H1 (cell line): ENCODE measurements at regions not wholly inside any gene's neighbourhood (a gene's known extent, or its start where the extent isn't known, plus 50 kb on each side); places are given as distances from the start of the nearest gene placed in this dataset.

Experiments used
- CTCF ChIA-PET: fragments of 300-600 bp; sonication (Branson Sonifier 250); formaldehyde crosslinking; loops from one replicate; lab custom pipeline; 2021; ENCODE audit not compliant: partially characterized antibody; lab: Charles Lee
- POLR2A ChIA-PET: fragments of 300-600 bp; sonication (Branson Sonifier 250); formaldehyde crosslinking; loops from one replicate; lab custom pipeline; 2021; ENCODE audit warnings: inconsistent platforms; ENCODE audit not compliant: partially characterized antibody; lab: Charles Lee
- DNase-seq, 2 experiments: peaks; one replicate each; pipeline versions ENCODE4 v3.0.0 to v3.0.0-alpha.2; 2010 to 2022; ENCODE audit warnings: low spot score in 2 of 2, low read depth in 1 of 2, mixed read lengths in 1 of 2
- FAIRE-seq: peaks from 2 replicates; lab custom pipeline; 2011; peaks lifted over from hg19 to GRCh38; lab: Jason Lieb, UNC
- H2AFZ ChIP-seq: 2 replicates; pipeline ENCODE4 v1.8.1; 2012; ENCODE audit warnings: low read length, inconsistent platforms
- H2AK5ac ChIP-seq: 2 replicates; pipeline ENCODE4 v1.6.1; 2013; ENCODE audit warnings: low read depth, low read length
- H2BK120ac ChIP-seq: replicated peaks from 2 replicates; pipeline ENCODE3; 2013; ENCODE audit warnings: low read depth, low read length, inconsistent platforms
- H2BK12ac ChIP-seq: 2 replicates; pipeline ENCODE4 v1.6.1; 2013; ENCODE audit warnings: low read depth, low read length
- H2BK15ac ChIP-seq: 2 replicates; pipeline ENCODE4 v1.6.1; 2013; ENCODE audit warnings: low read length
- H2BK20ac ChIP-seq: 2 replicates; pipeline ENCODE4 v1.6.1; 2013; ENCODE audit warnings: low read length
- H2BK5ac ChIP-seq: 2 replicates; pipeline ENCODE4 v1.6.1; 2013; ENCODE audit warnings: low read depth, low read length
- H3K14ac ChIP-seq: 2 replicates; pipeline ENCODE4 v1.6.1; 2013; ENCODE audit warnings: inconsistent platforms; ENCODE audit not compliant: insufficient read length
- H3K18ac ChIP-seq: 2 replicates; pipeline ENCODE4 v1.6.1; 2013; ENCODE audit warnings: low read length; ENCODE audit errors: extremely low read depth
- H3K23ac ChIP-seq: 2 replicates; pipeline ENCODE4 v1.6.1; 2013; ENCODE audit warnings: inconsistent platforms; ENCODE audit not compliant: insufficient read length
- H3K23me2 ChIP-seq: 2 replicates; pipeline ENCODE4 v1.6.1; 2013; ENCODE audit warnings: low read depth, low read length
- H3K27ac ChIP-seq: 2 replicates; pipeline ENCODE4 v1.6.1; 2011; ENCODE audit warnings: low read depth, low read length, inconsistent platforms
- H3K27me3 ChIP-seq, 4 experiments: replicated peaks in 1 of 4; 1 replicate in 1 of 4; 2 replicates in 3 of 4; pipeline versions ENCODE4 v1.6.1 to v1.8.1; 2011 to 2013; ENCODE audit warnings: low read length in 3 of 4, mild to moderate bottlenecking in 3 of 4, inconsistent platforms in 2 of 4, mixed read lengths in 2 of 4, moderate library complexity in 1 of 4; ENCODE audit not compliant: control insufficient read depth in 3 of 4, insufficient read depth in 3 of 4; ENCODE audit errors: extremely low read depth in 1 of 4
- H3K36me3 ChIP-seq, 4 experiments: 2 replicates each; pipeline versions ENCODE4 v1.6.1 to v1.8.1; 2011 to 2013; ENCODE audit warnings: mild to moderate bottlenecking in 4 of 4, low read length in 3 of 4, moderate library complexity in 2 of 4, control low read depth in 1 of 4, inconsistent platforms in 1 of 4; ENCODE audit not compliant: insufficient read depth in 4 of 4, control insufficient read depth in 2 of 4
- H3K4ac ChIP-seq: replicated peaks from 2 replicates; pipeline ENCODE3; 2013; ENCODE audit warnings: low read length, low read depth, mixed read lengths, inconsistent platforms; ENCODE audit not compliant: insufficient read length
- H3K4me1 ChIP-seq, 4 experiments: replicated peaks in 1 of 4; 1 replicate in 1 of 4; 2 replicates in 3 of 4; pipeline versions ENCODE4 v1.6.1 to v1.8.1; 2011 to 2013; ENCODE audit warnings: low read length in 3 of 4, inconsistent platforms in 2 of 4, mixed read lengths in 1 of 4; ENCODE audit not compliant: insufficient read depth in 4 of 4, control insufficient read depth in 3 of 4
- H3K4me2 ChIP-seq, 2 experiments: 2 replicates each; pipeline versions ENCODE4 v1.6.1 to v1.8.1; 2011 to 2013; ENCODE audit warnings: low read depth in 2 of 2, low read length in 2 of 2, control low read depth in 1 of 2, inconsistent platforms in 1 of 2, mild to moderate bottlenecking in 1 of 2; ENCODE audit not compliant: insufficient read depth in 1 of 2
- H3K4me3 ChIP-seq, 4 experiments: fragments of 200-600, 300-600 bp in 1 of 4; sonication (generic), shearing (Covaris generic), sonication (Bioruptor Twin) in 1 of 4; 2 replicates each; pipeline versions ENCODE4 v1.5.1 to v1.8.1; 2011 to 2016; ENCODE audit warnings: low read length in 4 of 4, low read depth in 3 of 4, control low read depth in 2 of 4, inconsistent platforms in 2 of 4, mild to moderate bottlenecking in 2 of 4, mixed read lengths in 1 of 4, moderate library complexity in 1 of 4; ENCODE audit not compliant: insufficient read depth in 2 of 4; ENCODE audit errors: extremely low read depth in 1 of 4
- H3K56ac ChIP-seq: replicated peaks from 2 replicates; pipeline ENCODE3; 2013; ENCODE audit warnings: low read depth, mild to moderate bottlenecking, mixed read lengths, low read length, inconsistent platforms; ENCODE audit not compliant: insufficient read length
- H3K79me1 ChIP-seq: 2 replicates; pipeline ENCODE4 v1.6.1; 2013; ENCODE audit warnings: low read depth, low read length, control low read depth
- H3K79me2 ChIP-seq, 2 experiments: 2 replicates each; pipeline versions ENCODE4 v1.6.1 to v1.8.1; 2012 to 2013; ENCODE audit warnings: low read length in 2 of 2, mild to moderate bottlenecking in 2 of 2, inconsistent platforms in 1 of 2; ENCODE audit not compliant: insufficient read depth in 2 of 2, control insufficient read depth in 1 of 2
- H3K9ac ChIP-seq, 4 experiments: replicated peaks in 1 of 4; 1 replicate in 1 of 4; 2 replicates in 3 of 4; pipeline versions ENCODE4 v1.6.1 to v1.8.1; 2011 to 2013; ENCODE audit warnings: low read depth in 3 of 4, low read length in 3 of 4, control low read depth in 2 of 4, mild to moderate bottlenecking in 2 of 4, moderate library complexity in 2 of 4, inconsistent platforms in 1 of 4; ENCODE audit errors: extremely low read depth in 1 of 4
- H3K9me3 ChIP-seq, 2 experiments: 2 replicates each; pipeline versions ENCODE4 v1.6.1 to v1.8.1; 2012 to 2013; ENCODE audit warnings: mild to moderate bottlenecking in 2 of 2, moderate library complexity in 2 of 2, control low read depth in 1 of 2, inconsistent platforms in 1 of 2, low read depth in 1 of 2, low read length in 1 of 2, mixed read lengths in 1 of 2; ENCODE audit not compliant: insufficient read depth in 2 of 2
- H4K20me1 ChIP-seq, 2 experiments: replicated peaks in 1 of 2; 2 replicates each; pipeline versions ENCODE3 to v1.8.1; 2011 to 2013; ENCODE audit warnings: inconsistent platforms in 2 of 2, low read length in 2 of 2, mild to moderate bottlenecking in 1 of 2; ENCODE audit not compliant: insufficient read depth in 2 of 2, control insufficient read depth in 1 of 2
- H4K5ac ChIP-seq: 2 replicates; pipeline ENCODE4 v1.6.1; 2013; ENCODE audit warnings: low read length, low read depth, mixed read lengths, inconsistent platforms; ENCODE audit not compliant: insufficient read length
- H4K8ac ChIP-seq: 2 replicates; pipeline ENCODE4 v1.8.0; 2013; ENCODE audit warnings: mild to moderate bottlenecking, moderate library complexity, low read length, inconsistent platforms; ENCODE audit not compliant: insufficient read depth; ENCODE audit errors: extremely low read depth
- H4K91ac ChIP-seq: replicated peaks from 2 replicates; pipeline ENCODE3; 2013; ENCODE audit warnings: low read length, mixed read lengths, inconsistent platforms; ENCODE audit not compliant: insufficient read length
- KDM5A ChIP-seq: fragments of 200-600 bp; IDR thresholded peaks from 2 replicates; pipeline ENCODE4 v1.7.1; 2012; ENCODE audit warnings: mild to moderate bottlenecking, low read length, inconsistent platforms, mixed read lengths
- PHF8 ChIP-seq: fragments of 200-600 bp; sonication (generic); conservative IDR thresholded peaks from 2 replicates; pipeline ENCODE4 v1.7.1; 2012; ENCODE audit warnings: low read depth, mild to moderate bottlenecking, inconsistent platforms, low read length, moderate library complexity
- POLR2A ChIP-seq, 2 experiments: IDR thresholded peaks; 1 replicate in 1 of 2; 2 replicates in 1 of 2; pipeline ENCODE4 v1.6.1; 2011; ENCODE audit warnings: low read depth in 2 of 2, low read length in 2 of 2, mild to moderate bottlenecking in 2 of 2; ENCODE audit errors: control extremely low read depth in 1 of 2
- SUZ12 ChIP-seq: fragments of 200-600 bp; sonication (generic); IDR thresholded peaks from 2 replicates; pipeline ENCODE4 v1.6.1; 2012; ENCODE audit warnings: mild to moderate bottlenecking, inconsistent platforms, low read length, moderate library complexity, mixed read lengths
- YY1 ChIP-seq: IDR thresholded peaks from 2 replicates; pipeline ENCODE4 v1.6.1; 2011; ENCODE audit warnings: low read depth, mild to moderate bottlenecking, low read length
- WGBS, 2 experiments: shearing (Covaris generic) in 1 of 2; methylation state at CpG; one replicate each; pipeline versions ENCODE4 v1.1.6 to v1.1.7; 2013 to 2015; ENCODE audit warnings: low lambda C conversion rate in 2 of 2, mixed read lengths in 2 of 2, inconsistent platforms in 1 of 2, low coverage in 1 of 2, missing lambda C conversion rate in 1 of 2; ENCODE audit not compliant: insufficient replicate concordance in 2 of 2, insufficient coverage in 1 of 2, insufficient read length in 1 of 2; ENCODE audit errors: extremely low coverage in 1 of 2, missing lambda C conversion rate in 1 of 2; 5-methylcytosine and 5-hydroxymethylcytosine counted together
- TF ChIP-seq, protein P1 (sequence below), 3 experiments: IDR thresholded peaks; 1 replicate in 2 of 3; 2 replicates in 1 of 3; pipeline versions ENCODE4 v1.5.1 to v1.6.1; 2011; ENCODE audit warnings: low read length in 3 of 3, mild to moderate bottlenecking in 3 of 3, inconsistent platforms in 2 of 3, low read depth in 1 of 3, moderate library complexity in 1 of 3; ENCODE audit not compliant: insufficient read depth in 1 of 3; ENCODE audit errors: control extremely low read depth in 1 of 3
- TF ChIP-seq, protein P2 (sequence below): IDR thresholded peaks from 2 replicates; pipeline ENCODE4 v1.6.1; 2011; ENCODE audit warnings: low read depth, mild to moderate bottlenecking, low read length; ENCODE audit not compliant: insufficient read depth
- TF ChIP-seq, protein P3 (sequence below): IDR thresholded peaks from 2 replicates; pipeline ENCODE4 v1.6.1; 2012; ENCODE audit warnings: low read length, inconsistent platforms

DNA sequence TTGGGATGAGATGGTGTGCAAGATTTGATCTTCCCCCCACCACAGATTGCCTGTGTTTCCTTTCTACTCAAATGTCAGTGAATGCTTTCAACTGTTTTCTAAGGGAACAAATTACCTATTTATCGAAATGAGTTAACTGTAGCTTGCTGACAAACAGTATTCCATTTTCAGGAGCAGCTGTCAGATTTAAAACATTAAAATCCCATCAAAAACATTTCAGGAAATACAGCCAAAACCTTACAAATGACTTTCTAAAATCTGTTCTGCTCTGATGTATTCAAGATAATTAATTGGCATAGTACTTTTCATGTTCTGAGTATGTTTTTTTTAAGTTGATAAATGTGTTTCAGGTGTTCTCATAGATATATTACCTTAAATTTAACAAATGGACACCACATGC, 158.0 kb upstream of the DMRTA1 start:
- 76% methylated on average over 1 of the region's 1 CpG; no CpG with 5 or more reads in 1 of the 2 experiments for WGBS, 2 experiments
- no peaks in the 10 kb centered on the region for H3K27me3 ChIP-seq
- POLR2A ChIA-PET = no interaction called here

More for the DNA sequence above, 158.0 kb upstream of the DMRTA1 start:
- H3K36me3 ChIP-seq = no peaks in the 10 kb centered on the region
- H3K18ac ChIP-seq = no peak overlapping the region
- no peak overlapping the region for H2AK5ac ChIP-seq
- no peaks in the 10 kb centered on the region for H4K20me1 ChIP-seq
- no peak overlapping the region for H2BK12ac ChIP-seq
- H3K79me2 ChIP-seq = no peaks in the 10 kb centered on the region
- TF ChIP-seq, protein P1, sequence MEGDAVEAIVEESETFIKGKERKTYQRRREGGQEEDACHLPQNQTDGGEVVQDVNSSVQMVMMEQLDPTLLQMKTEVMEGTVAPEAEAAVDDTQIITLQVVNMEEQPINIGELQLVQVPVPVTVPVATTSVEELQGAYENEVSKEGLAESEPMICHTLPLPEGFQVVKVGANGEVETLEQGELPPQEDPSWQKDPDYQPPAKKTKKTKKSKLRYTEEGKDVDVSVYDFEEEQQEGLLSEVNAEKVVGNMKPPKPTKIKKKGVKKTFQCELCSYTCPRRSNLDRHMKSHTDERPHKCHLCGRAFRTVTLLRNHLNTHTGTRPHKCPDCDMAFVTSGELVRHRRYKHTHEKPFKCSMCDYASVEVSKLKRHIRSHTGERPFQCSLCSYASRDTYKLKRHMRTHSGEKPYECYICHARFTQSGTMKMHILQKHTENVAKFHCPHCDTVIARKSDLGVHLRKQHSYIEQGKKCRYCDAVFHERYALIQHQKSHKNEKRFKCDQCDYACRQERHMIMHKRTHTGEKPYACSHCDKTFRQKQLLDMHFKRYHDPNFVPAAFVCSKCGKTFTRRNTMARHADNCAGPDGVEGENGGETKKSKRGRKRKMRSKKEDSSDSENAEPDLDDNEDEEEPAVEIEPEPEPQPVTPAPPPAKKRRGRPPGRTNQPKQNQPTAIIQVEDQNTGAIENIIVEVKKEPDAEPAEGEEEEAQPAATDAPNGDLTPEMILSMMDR (IDR thresholded peaks at IDR 0.05; ENCODE audit: control extremely low read depth in 1 of 3, insufficient read depth in 1 of 3, low read depth in 1 of 3, low read length in 3 of 3) = no peak
- TF ChIP-seq KDM5A (no peak), YY1 (no peak), POLR2A (IDR thresholded peaks at IDR 0.05; ENCODE audit: control extremely low read depth in 1 of 2, low read depth in 2 of 2, low read length in 2 of 2) (no peak), PHF8 (no peak), SUZ12 (no peak)
- TF ChIP-seq, protein P2, sequence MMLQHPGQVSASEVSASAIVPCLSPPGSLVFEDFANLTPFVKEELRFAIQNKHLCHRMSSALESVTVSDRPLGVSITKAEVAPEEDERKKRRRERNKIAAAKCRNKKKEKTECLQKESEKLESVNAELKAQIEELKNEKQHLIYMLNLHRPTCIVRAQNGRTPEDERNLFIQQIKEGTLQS = no peak
- TF ChIP-seq, protein P3, sequence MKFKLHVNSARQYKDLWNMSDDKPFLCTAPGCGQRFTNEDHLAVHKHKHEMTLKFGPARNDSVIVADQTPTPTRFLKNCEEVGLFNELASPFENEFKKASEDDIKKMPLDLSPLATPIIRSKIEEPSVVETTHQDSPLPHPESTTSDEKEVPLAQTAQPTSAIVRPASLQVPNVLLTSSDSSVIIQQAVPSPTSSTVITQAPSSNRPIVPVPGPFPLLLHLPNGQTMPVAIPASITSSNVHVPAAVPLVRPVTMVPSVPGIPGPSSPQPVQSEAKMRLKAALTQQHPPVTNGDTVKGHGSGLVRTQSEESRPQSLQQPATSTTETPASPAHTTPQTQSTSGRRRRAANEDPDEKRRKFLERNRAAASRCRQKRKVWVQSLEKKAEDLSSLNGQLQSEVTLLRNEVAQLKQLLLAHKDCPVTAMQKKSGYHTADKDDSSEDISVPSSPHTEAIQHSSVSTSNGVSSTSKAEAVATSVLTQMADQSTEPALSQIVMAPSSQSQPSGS = no peak
- no peak overlapping the region for H2BK20ac ChIP-seq
- H4K91ac ChIP-seq = no peak overlapping the region
- H3K14ac ChIP-seq = no peak overlapping the region
- H3K23me2 ChIP-seq = no peaks in the 10 kb centered on the region
- H2BK120ac ChIP-seq = no peak overlapping the region
- H3K79me1 ChIP-seq = no peaks in the 10 kb centered on the region
- H2BK15ac ChIP-seq = no peak overlapping the region
- H3K9ac ChIP-seq = no peak overlapping the region
- no peak overlapping the region for H2BK5ac ChIP-seq
- CTCF ChIA-PET = no interaction called here
- no peak overlapping the region for H3K56ac ChIP-seq
- H3K4me2 ChIP-seq = no peak overlapping the region
- H4K8ac ChIP-seq = no peak overlapping the region
- DNase-seq = no peak
- no peak overlapping the region for H2AFZ ChIP-seq
- H3K4ac ChIP-seq = no peak overlapping the region
- FAIRE-seq = no peak
- no peak overlapping the region for H3K23ac ChIP-seq
- no peak overlapping the region for H3K4me3 ChIP-seq
- no peak overlapping the region for H4K5ac ChIP-seq
- no peak overlapping the region for H3K27ac ChIP-seq
- H3K4me1 ChIP-seq = no peaks in the 10 kb centered on the region
- no peaks in the 10 kb centered on the region for H3K9me3 ChIP-seq
